Astrocyte (in vitro differentiated cells and primary cell): ENCODE measurements at regions not wholly inside any gene's neighbourhood (a gene's known extent, or its start where the extent isn't known, plus 50 kb on each side); places are given as distances from the start of the nearest gene placed in this dataset.
"Not testable (repeated sequence)": the region's sequence is repeated elsewhere in the genome, so short reads cannot be mapped to it uniquely, and the experiment has no call there.

Experiments used
- EZH2 ChIP-seq: IDR thresholded peaks from 2 replicates; pipeline ENCODE4 v1.6.1; 2012; ENCODE audit warnings: mild to moderate bottlenecking, low read length, inconsistent platforms; ENCODE audit not compliant: insufficient read depth
- TF ChIP-seq, protein P1 (sequence below): IDR thresholded peaks from 2 replicates; pipeline ENCODE4 v1.5.1; 2011; ENCODE audit warnings: low read depth, mild to moderate bottlenecking, inconsistent platforms, low read length, moderate library complexity; ENCODE audit not compliant: insufficient read depth

GRCh38 chr9:29628856-29629255 is 2055.6 kb upstream of the C9orf72 start:
- TF ChIP-seq, protein P1, sequence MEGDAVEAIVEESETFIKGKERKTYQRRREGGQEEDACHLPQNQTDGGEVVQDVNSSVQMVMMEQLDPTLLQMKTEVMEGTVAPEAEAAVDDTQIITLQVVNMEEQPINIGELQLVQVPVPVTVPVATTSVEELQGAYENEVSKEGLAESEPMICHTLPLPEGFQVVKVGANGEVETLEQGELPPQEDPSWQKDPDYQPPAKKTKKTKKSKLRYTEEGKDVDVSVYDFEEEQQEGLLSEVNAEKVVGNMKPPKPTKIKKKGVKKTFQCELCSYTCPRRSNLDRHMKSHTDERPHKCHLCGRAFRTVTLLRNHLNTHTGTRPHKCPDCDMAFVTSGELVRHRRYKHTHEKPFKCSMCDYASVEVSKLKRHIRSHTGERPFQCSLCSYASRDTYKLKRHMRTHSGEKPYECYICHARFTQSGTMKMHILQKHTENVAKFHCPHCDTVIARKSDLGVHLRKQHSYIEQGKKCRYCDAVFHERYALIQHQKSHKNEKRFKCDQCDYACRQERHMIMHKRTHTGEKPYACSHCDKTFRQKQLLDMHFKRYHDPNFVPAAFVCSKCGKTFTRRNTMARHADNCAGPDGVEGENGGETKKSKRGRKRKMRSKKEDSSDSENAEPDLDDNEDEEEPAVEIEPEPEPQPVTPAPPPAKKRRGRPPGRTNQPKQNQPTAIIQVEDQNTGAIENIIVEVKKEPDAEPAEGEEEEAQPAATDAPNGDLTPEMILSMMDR = not testable (repeated sequence)
- TF ChIP-seq EZH2 = not testable (repeated sequence)
